HG03039 (cell line): ENCODE measurements at regions not wholly inside any gene's neighbourhood (a gene's known extent, or its start where the extent isn't known, plus 50 kb on each side); places are given as distances from the start of the nearest gene placed in this dataset.
"Not testable (repeated sequence)": the region's sequence is repeated elsewhere in the genome, so short reads cannot be mapped to it uniquely, and the experiment has no call there.

Source experiments
- ATAC-seq: cut with Tn5 transposase; IDR thresholded peaks from one replicate; pipeline ENCODE4 v1.9.1; 2021; ENCODE audit warnings: mild to moderate bottlenecking, moderate library complexity; ENCODE audit not compliant: unreplicated experiment

GRCh38 chr1:120544434-120544833 is 129.6 kb downstream of the NBPF8 start:
- peak; percentile 83 for ATAC-seq

GRCh38 chr1:120550335-120550734 is 135.5 kb downstream of the NBPF8 start:
- ATAC-seq: not testable (repeated sequence)

- not testable (repeated sequence) for ATAC-seq
Measured at GRCh38 chr1:120552190-120552589, 137.4 kb downstream of the NBPF8 start.

GRCh38 chr1:120557605-120558302 is 142.9 kb downstream of the NBPF8 start:
- peak; percentile 3 for ATAC-seq

- ATAC-seq: peak; percentile 81
Measured at GRCh38 chr1:120558303-120559060, 143.6 kb downstream of the NBPF8 start.

GRCh38 chr1:120561767-120562166 is 146.9 kb downstream of the NBPF8 start:
- not testable (repeated sequence) for ATAC-seq

- not testable (repeated sequence) for ATAC-seq
Measured at GRCh38 chr1:120565396-120565795, 150.6 kb downstream of the NBPF8 start.

GRCh38 chr1:120567620-120568019 is 152.8 kb downstream of the NBPF8 start:
- not testable (repeated sequence) for ATAC-seq

- ATAC-seq: not testable (repeated sequence)
Measured at GRCh38 chr1:120575201-120575600, 148.5 kb upstream of the NBPF26 start.

- not testable (repeated sequence) for ATAC-seq
Measured at GRCh38 chr1:120582135-120582534, 141.6 kb upstream of the NBPF26 start.

- ATAC-seq: not testable (repeated sequence)
Measured at GRCh38 chr1:120586053-120586452, 137.7 kb upstream of the NBPF26 start.

- ATAC-seq: not testable (repeated sequence)
Measured at GRCh38 chr1:120588811-120589210, 134.9 kb upstream of the NBPF26 start.

GRCh38 chr1:120591774-120592173 is 132.0 kb upstream of the NBPF26 start:
- ATAC-seq: not testable (repeated sequence)

GRCh38 chr1:120592943-120593342 is 130.8 kb upstream of the NBPF26 start:
- ATAC-seq: not testable (repeated sequence)

- ATAC-seq: not testable (repeated sequence)
Measured at GRCh38 chr1:120593648-120594047, 130.1 kb upstream of the NBPF26 start.

- not testable (repeated sequence) for ATAC-seq
Measured at GRCh38 chr1:120598331-120598951, 125.3 kb upstream of the NBPF26 start.

GRCh38 chr1:120599511-120599910 is 124.2 kb upstream of the NBPF26 start:
- ATAC-seq: not testable (repeated sequence)

GRCh38 chr1:120600442-120601041 is 123.2 kb upstream of the NBPF26 start:
- not testable (repeated sequence) for ATAC-seq

- not testable (repeated sequence) for ATAC-seq
Measured at GRCh38 chr1:120607882-120608281, 115.9 kb upstream of the NBPF26 start.

- ATAC-seq: not testable (repeated sequence)
Measured at GRCh38 chr1:120608314-120609014, 115.3 kb upstream of the NBPF26 start.
